Transverse colon (tissue), 4 donors: ENCODE measurements at regions not wholly inside any gene's neighbourhood (a gene's known extent, or its start where the extent isn't known, plus 50 kb on each side); places are given as distances from the start of the nearest gene placed in this dataset.

Experiments used
- DNase-seq: peaks from one replicate; pipeline ENCODE4 v3.0.0-alpha.2; 2019
- H3K27ac ChIP-seq, 4 donors: fragments of 200-600 bp; sonication (generic); 2 replicates each; pipeline ENCODE4 v1.5.1; 2016 to 2018; ENCODE audit warnings: inconsistent platforms in 4 of 4
- H3K27me3 ChIP-seq: fragments of 200-600 bp; sonication (generic); 2 replicates; pipeline ENCODE4 v1.5.1; 2017; ENCODE audit warnings: inconsistent platforms
- H3K36me3 ChIP-seq, 4 donors: fragments of 200-600 bp; sonication (generic); 2 replicates each; pipeline ENCODE4 v1.5.1; 2017 to 2019; ENCODE audit warnings: inconsistent platforms in 4 of 4
- H3K4me1 ChIP-seq, 4 donors: fragments of 200-600 bp; sonication (generic); 2 replicates each; pipeline ENCODE4 v1.5.1; 2017 to 2020; ENCODE audit warnings: inconsistent platforms in 4 of 4
- H3K4me3 ChIP-seq, 4 donors: fragments of 200-600 bp; sonication (generic); 1 replicate in 1 of 4; 2 replicates in 3 of 4; pipeline versions ENCODE4 v1.5.1 to v1.6.1; 2017 to 2019; ENCODE audit warnings: inconsistent platforms in 4 of 4
- H3K9me3 ChIP-seq, 2 donors: fragments of 200-600 bp; sonication (generic); 2 replicates each; pipeline ENCODE4 v1.5.1; 2017 to 2019; ENCODE audit warnings: inconsistent platforms in 2 of 2
- EP300 ChIP-seq: sonication (generic); formaldehyde crosslinking; IDR thresholded peaks from one replicate; pipeline ENCODE4 v1.6.1; 2017; ENCODE audit warnings: antibody characterized with exemption, low read depth
- POLR2A ChIP-seq: fragments of 450-650 bp; IDR thresholded peaks from one replicate; pipeline ENCODE4 v1.6.1; 2016; ENCODE audit warnings: antibody characterized with exemption, mild to moderate bottlenecking, moderate library complexity
- POLR2AphosphoS5 ChIP-seq, 3 donors: sonication (generic); formaldehyde crosslinking; IDR thresholded peaks; one replicate each; pipeline ENCODE4 v1.6.1; 2016; ENCODE audit warnings: antibody characterized with exemption in 3 of 3
- WGBS, 2 donors: methylation state at CpG; one replicate each; pipeline ENCODE4 v1.1.5; 2018; ENCODE audit warnings: low coverage in 1 of 2; 5-methylcytosine and 5-hydroxymethylcytosine counted together
- in situ Hi-C, 4 donors: fragments of 200-750 bp; cut with MboI; loops; one replicate each; pipeline versions ENCODE4 v1.15.0 to v1.15.1; 2017; ENCODE audit warnings: low sequenced_read_pairs in 3 of 4, low pct_ligation_motif_present in 1 of 4, low pct_unique_long_range_greater_than_20kb in 1 of 4
- intact Hi-C: fragments of 100-400 bp; cut with DNase I; formaldehyde crosslinking; loops from one replicate; pipeline ENCODE4 v1.15.1; 2023; ENCODE audit warnings: low total_unique reads
- TF ChIP-seq, protein P1 (sequence below), 5 experiments: fragments of 200-600 bp in 3 of 5; fragments of 450-650 bp in 2 of 5; sonication (generic) in 3 of 5; IDR thresholded peaks; 1 replicate in 2 of 5; 2 replicates in 3 of 5; pipeline ENCODE4 v1.5.1; 2016 to 2017; ENCODE audit warnings: antibody characterized with exemption in 5 of 5, inconsistent platforms in 3 of 5, mild to moderate bottlenecking in 2 of 5, moderate library complexity in 1 of 5

- intact Hi-C loops (no loop called here), in situ Hi-C loops (no loop called here)
- no peaks in the 10 kb centered on the region for H3K9me3 ChIP-seq
- H3K36me3 ChIP-seq, result no peaks in the 10 kb centered on the region
- H3K4me3 ChIP-seq, result no peak overlapping the region
- TF ChIP-seq POLR2A (no peak), EP300 (no peak), POLR2AphosphoS5 (IDR thresholded peaks at IDR 0.05) (no peak)
- TF ChIP-seq, protein P1, sequence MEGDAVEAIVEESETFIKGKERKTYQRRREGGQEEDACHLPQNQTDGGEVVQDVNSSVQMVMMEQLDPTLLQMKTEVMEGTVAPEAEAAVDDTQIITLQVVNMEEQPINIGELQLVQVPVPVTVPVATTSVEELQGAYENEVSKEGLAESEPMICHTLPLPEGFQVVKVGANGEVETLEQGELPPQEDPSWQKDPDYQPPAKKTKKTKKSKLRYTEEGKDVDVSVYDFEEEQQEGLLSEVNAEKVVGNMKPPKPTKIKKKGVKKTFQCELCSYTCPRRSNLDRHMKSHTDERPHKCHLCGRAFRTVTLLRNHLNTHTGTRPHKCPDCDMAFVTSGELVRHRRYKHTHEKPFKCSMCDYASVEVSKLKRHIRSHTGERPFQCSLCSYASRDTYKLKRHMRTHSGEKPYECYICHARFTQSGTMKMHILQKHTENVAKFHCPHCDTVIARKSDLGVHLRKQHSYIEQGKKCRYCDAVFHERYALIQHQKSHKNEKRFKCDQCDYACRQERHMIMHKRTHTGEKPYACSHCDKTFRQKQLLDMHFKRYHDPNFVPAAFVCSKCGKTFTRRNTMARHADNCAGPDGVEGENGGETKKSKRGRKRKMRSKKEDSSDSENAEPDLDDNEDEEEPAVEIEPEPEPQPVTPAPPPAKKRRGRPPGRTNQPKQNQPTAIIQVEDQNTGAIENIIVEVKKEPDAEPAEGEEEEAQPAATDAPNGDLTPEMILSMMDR (IDR thresholded peaks at IDR 0.05), result no peak
- H3K27ac ChIP-seq, result no peak overlapping the region
- H3K4me1 ChIP-seq, result no peaks in the 10 kb centered on the region
- 15 to 61% methylated on average over 3 to 9 of the region's 9 CpGs for WGBS, 2 donors
- H3K27me3 ChIP-seq, result no peaks in the 10 kb centered on the region
- DNase-seq, result no peak
Measured at GRCh38 chr3:38969317-38970235, 82.2 kb downstream of the SCN11A start.

GRCh38 chr3:38968891-38969290 is 82.9 kb downstream of the SCN11A start:
- intact Hi-C loops, result no loop called here

DNA sequence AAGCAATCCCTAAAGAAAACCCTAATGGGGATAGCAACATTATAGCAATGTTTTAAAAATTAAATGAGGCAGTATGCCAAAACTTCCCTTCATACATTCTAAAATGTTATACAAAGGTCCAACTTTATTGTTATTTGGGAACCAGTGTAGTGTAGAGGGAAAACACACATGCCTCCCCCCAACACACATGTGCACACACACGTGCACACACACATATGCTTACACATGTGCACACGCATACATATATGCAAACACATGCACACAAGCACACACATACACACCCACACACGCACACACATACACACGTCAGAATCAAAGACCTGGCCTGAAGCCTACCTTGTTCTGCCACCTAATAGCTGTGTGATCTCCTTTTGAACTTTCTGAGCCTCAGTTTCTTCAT is 83.3 kb downstream of the SCN11A start:
- H3K27me3 ChIP-seq, result no peaks in the 10 kb centered on the region
- no peak overlapping the region for H3K27ac ChIP-seq
- H3K36me3 ChIP-seq, result no peaks in the 10 kb centered on the region
- no peak for DNase-seq
- no peaks in the 10 kb centered on the region for H3K9me3 ChIP-seq
- no peak overlapping the region for H3K4me3 ChIP-seq
- TF ChIP-seq EP300 (no peak), POLR2AphosphoS5 (IDR thresholded peaks at IDR 0.05) (no peak)
- TF ChIP-seq, protein P1 (IDR thresholded peaks at IDR 0.05), result no peak
- in situ Hi-C loops, result no loop called here
- intact Hi-C loops, result no loop called here
- WGBS, 2 donors, result 79% methylated on average over 4 of the region's 4 CpGs; no CpG with 5 or more reads in 1 of the 2 donors
- no peaks in the 10 kb centered on the region for H3K4me1 ChIP-seq

More at GRCh38 chr3:38968891-38969290, 82.9 kb downstream of the SCN11A start:
- no peaks in the 10 kb centered on the region for H3K9me3 ChIP-seq
- TF ChIP-seq POLR2AphosphoS5 (IDR thresholded peaks at IDR 0.05) (no peak), EP300 (no peak), POLR2A (no peak)
- TF ChIP-seq, protein P1 (IDR thresholded peaks at IDR 0.05), result no peak
- no peaks in the 10 kb centered on the region for H3K27me3 ChIP-seq
- H3K27ac ChIP-seq, result no peak overlapping the region
- no peaks in the 10 kb centered on the region for H3K36me3 ChIP-seq
- H3K4me3 ChIP-seq, result no peak overlapping the region
- H3K4me1 ChIP-seq, result no peaks in the 10 kb centered on the region
- no peak for DNase-seq
- WGBS, 2 donors, result 75 to 88% methylated on average over 1 to 2 of the region's 2 CpGs
- in situ Hi-C loops, result no loop called here

DNA sequence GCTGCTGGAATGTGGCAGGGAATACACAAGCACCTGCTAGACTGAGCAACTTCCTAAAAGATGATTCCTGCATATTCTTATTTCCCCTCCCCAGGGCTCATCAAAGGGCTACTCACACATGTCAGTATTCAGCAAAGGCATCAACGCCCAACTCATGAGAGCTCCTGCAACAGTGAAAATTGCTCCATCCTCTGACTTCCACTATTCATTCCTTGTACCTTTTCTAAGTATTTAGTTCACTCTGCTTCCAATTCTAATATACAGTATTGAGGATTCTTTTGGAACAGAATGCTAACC is 84.1 kb downstream of the SCN11A start:
- no peak overlapping the region for H3K27ac ChIP-seq
- no peak for TF ChIP-seq EP300
- TF ChIP-seq POLR2AphosphoS5 (IDR thresholded peaks at IDR 0.05), result no peak
- no peak for TF ChIP-seq POLR2A
- TF ChIP-seq, protein P1 (IDR thresholded peaks at IDR 0.05), result no peak
- 60% methylated on average over 1 of the region's 1 CpG; no CpG with 5 or more reads in 1 of the 2 donors for WGBS, 2 donors
- H3K27me3 ChIP-seq, result no peaks in the 10 kb centered on the region
- no peak overlapping the region for H3K4me3 ChIP-seq
- no peaks in the 10 kb centered on the region for H3K9me3 ChIP-seq
- no peak for DNase-seq
- H3K36me3 ChIP-seq, result no peaks in the 10 kb centered on the region
- no peaks in the 10 kb centered on the region for H3K4me1 ChIP-seq
- in situ Hi-C loops, result no loop called here
- intact Hi-C loops, result no loop called here
